ENCODE measurements at regions not wholly inside any gene's neighbourhood (a gene's known extent, or its start where the extent isn't known, plus 50 kb on each side); places are given as distances from the start of the nearest gene placed in this dataset.

DNA sequence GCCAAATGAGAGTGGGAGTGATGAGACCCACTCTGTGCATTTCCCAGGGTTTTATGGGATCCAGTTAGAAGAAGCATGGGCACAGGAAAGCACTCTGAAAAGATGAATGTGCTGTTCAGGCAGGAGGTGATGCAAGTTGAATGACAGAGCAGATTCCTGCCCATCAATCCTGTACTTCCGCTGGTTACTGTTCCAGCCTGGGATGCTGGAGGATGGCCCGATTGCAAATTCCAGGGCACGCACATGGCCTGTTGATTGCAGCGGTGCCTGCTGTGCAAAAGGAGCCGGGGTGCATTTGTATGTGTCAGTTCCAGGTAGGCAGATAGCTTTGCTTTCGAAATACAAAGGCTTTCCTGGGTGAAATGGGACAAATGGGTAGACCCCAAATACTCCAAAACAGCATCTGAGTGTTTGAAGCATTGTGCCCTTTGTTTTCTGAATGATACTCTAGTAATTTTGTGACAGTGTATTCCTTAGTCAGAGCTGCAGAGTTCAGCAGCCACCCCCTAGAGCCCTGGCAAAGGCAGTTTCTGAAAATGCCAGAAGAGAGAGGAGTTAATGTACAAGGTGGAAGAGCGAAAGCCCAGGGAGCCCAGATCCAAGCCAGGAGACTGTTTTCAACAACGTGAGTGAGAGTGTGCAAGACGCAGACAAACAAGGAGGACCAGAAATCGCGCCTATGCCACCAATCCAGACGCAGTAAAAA, 454.2 kb upstream of the CLINT1 start:
- TF ChIP-seq, protein P1, sequence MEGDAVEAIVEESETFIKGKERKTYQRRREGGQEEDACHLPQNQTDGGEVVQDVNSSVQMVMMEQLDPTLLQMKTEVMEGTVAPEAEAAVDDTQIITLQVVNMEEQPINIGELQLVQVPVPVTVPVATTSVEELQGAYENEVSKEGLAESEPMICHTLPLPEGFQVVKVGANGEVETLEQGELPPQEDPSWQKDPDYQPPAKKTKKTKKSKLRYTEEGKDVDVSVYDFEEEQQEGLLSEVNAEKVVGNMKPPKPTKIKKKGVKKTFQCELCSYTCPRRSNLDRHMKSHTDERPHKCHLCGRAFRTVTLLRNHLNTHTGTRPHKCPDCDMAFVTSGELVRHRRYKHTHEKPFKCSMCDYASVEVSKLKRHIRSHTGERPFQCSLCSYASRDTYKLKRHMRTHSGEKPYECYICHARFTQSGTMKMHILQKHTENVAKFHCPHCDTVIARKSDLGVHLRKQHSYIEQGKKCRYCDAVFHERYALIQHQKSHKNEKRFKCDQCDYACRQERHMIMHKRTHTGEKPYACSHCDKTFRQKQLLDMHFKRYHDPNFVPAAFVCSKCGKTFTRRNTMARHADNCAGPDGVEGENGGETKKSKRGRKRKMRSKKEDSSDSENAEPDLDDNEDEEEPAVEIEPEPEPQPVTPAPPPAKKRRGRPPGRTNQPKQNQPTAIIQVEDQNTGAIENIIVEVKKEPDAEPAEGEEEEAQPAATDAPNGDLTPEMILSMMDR (IDR thresholded peaks at IDR 0.05; ENCODE audit: insufficient read depth, low read depth, low read length) = no peak
- no peak for DNase-seq (ENCODE audit: low read depth)
- H3K4me3 ChIP-seq (ENCODE audit: low read depth, low read length) = no peak overlapping the region

DNA sequence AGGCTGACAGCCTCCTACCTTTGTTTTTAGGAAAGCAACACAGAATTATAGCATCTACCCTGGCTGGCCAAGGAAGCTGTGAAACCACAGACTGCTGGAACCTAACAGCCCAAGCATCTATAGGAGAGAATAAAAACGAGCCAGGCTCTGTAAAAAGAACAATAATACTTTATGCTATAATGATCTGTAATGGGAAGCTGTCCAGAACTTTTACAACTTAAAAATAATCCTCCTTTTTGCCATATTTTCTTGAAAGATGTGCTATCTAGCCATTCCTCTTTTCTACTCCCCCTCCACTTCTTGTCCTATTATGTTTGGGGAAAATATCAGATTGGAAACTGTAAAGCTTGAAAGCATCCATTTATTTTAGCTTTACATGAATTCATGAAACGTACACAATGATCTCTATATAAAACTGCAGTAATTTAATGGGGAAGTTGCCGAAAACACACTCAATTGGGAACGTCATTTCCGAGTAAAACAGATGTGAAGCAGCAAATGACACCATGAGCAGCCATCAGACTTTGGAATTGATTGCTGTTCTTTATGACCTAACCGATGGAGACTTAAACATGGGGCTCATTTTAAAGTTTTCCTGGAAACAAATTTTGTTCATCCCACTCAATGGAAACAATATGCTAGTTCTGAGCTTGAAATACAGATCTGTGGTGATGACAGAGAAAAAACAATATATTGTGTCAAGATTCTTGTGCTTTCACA, 450.3 kb upstream of the CLINT1 start:
- no peak overlapping the region for H3K4me3 ChIP-seq (ENCODE audit: low read depth, low read length)
- DNase-seq (ENCODE audit: low read depth) = no peak
- TF ChIP-seq, protein P1 (IDR thresholded peaks at IDR 0.05; ENCODE audit: insufficient read depth, low read depth, low read length) = no peak

DNA sequence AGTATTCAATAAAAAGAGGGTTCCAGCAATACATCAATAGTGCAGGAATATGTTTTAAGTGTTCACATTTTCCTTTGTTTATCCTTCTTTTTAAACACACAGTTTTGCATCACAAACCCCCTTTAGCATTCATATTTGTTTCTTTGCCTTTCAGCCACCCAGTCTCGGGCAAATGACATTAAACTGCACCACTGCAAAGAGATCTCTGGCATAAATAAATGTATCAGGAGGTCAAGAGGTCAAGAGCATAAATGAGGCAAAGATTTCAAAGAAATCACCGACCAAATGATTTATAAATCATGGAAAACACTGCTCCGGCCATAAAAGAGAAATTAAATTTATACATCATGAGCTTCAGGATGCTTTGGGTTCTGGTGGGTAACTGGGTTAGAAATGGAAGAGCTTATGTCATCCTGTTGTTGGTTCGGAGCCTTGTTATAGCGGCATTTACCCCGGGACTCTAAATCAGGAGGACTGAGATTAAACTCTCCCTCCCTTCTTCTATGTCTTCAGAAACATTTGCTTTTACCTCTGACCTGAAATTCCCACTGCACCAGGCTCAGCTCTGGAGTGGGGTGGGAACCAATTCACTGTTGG, 449.6 kb upstream of the CLINT1 start:
- TF ChIP-seq, protein P1 (IDR thresholded peaks at IDR 0.05; ENCODE audit: insufficient read depth, low read depth, low read length) = no peak
- no peak overlapping the region for H3K4me3 ChIP-seq (ENCODE audit: low read depth, low read length)
- DNase-seq (ENCODE audit: low read depth) = no peak

DNA sequence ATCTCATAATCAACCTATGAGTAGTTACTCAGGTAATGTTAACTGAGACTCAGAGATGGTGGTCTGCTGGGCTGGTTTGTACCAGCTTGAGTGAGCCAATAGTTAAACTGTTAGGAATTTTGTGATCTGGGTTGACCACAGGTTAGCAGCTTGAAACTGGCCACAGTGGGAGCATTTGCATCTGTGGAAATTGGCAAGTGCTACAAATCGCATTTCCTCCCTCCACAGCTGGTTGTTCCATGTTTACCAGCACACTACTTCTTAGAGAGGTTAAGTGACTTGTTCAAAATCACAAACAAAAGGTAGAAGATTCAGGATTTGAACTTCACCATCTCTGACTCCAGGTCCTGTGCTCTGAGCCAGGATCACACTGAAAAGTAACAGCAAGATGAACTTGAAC, 446.9 kb upstream of the CLINT1 start:
- no peak overlapping the region for H3K4me3 ChIP-seq (ENCODE audit: low read depth, low read length)
- DNase-seq (ENCODE audit: low read depth) = no peak
- TF ChIP-seq, protein P1 (IDR thresholded peaks at IDR 0.05; ENCODE audit: insufficient read depth, low read depth, low read length) = no peak

DNA sequence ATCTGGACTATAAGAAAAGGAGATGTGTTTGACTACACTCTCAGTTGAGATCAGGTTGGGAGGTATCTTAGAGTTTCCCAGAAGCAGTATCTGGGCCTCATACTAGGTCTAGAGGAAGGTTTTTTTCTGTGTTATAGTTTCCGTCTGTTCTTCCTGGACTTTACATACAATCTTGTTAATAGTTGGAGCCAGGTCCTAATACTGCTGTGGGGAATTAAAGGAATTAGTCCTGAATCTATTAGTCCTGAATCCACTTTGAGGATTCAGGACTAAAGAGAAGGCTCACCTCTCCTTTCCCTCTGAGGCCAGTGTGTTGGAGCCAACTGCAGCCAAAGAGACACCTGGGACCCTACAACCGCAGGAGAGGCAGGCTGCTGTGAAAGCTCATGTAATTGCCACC, 445.7 kb upstream of the CLINT1 start:
- no peak overlapping the region for H3K4me3 ChIP-seq (ENCODE audit: low read depth, low read length)
- TF ChIP-seq, protein P1 (IDR thresholded peaks at IDR 0.05; ENCODE audit: insufficient read depth, low read depth, low read length) = no peak
- DNase-seq (ENCODE audit: low read depth) = no peak

DNA sequence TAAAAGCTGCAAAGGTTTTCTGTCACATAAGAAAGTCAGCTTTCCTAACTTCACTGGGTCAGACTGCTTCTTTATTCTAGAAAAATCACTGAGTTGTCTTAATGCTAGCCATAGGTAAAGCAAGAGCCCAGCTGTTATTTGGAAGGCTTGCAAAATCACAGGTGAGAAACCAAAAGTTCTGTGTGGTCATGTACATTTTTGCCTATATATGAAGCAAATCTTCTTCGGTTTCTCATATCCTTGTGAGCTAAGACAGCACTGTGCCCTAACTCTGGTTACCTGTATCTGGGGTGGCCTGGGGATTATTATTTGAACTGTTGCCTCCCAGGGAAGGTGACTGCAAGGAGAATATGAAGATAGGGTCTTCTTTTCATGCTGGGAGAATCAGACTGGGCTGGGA, 444.9 kb upstream of the CLINT1 start:
- TF ChIP-seq, protein P1 (IDR thresholded peaks at IDR 0.05; ENCODE audit: insufficient read depth, low read depth, low read length) = no peak
- no peak for DNase-seq (ENCODE audit: low read depth)
- no peak overlapping the region for H3K4me3 ChIP-seq (ENCODE audit: low read depth, low read length)
